Posterior cingulate gyrus (tissue), 11 donors: ENCODE measurements at regions not wholly inside any gene's neighbourhood (a gene's known extent, or its start where the extent isn't known, plus 50 kb on each side); places are given as distances from the start of the nearest gene placed in this dataset.

Experiments used
- DNase-seq, 10 donors: peaks; one replicate each; pipeline versions ENCODE4 v3.0.0 to v3.0.0-alpha.2; 2020 to 2021; ENCODE audit warnings: mixed read lengths in 3 of 10
- intact Hi-C: fragments of 100-400 bp; cut with DNase I; formaldehyde crosslinking; loops from one replicate; pipeline ENCODE4 v1.15.1; 2023

GRCh38 chr1:103265551-103265950 lies 157.2 kb upstream of the COL11A1 start:
- DNase-seq: no peak
- intact Hi-C loops: no loop called here

- intact Hi-C loops: no loop called here
These were observed 151.7 kb upstream of the COL11A1 start for GRCh38 chr1:103259982-103260381.

GRCh38 chr1:103256490-103256889 lies 148.2 kb upstream of the COL11A1 start:
- DNase-seq: no peak
- intact Hi-C loops: no loop called here

More at GRCh38 chr1:103259982-103260381, 151.7 kb upstream of the COL11A1 start:
- DNase-seq: no peak

- intact Hi-C loops: no loop called here
- no peak for DNase-seq
These were observed 146.4 kb upstream of the COL11A1 start for GRCh38 chr1:103254691-103255090.

GRCh38 chr1:103250441-103250861 lies 142.1 kb upstream of the COL11A1 start:
- intact Hi-C loops: no loop called here
- no peak for DNase-seq

- intact Hi-C loops: no loop called here
- no peak for DNase-seq
These were observed 140.2 kb upstream of the COL11A1 start for GRCh38 chr1:103248417-103249102.

GRCh38 chr1:103247517-103247916 lies 139.2 kb upstream of the COL11A1 start:
- DNase-seq: no peak
- intact Hi-C loops: no loop called here

GRCh38 chr1:103243481-103243880 lies 135.2 kb upstream of the COL11A1 start:
- intact Hi-C loops: no loop called here
- no peak for DNase-seq

- no peak for DNase-seq
- intact Hi-C loops: no loop called here
These were observed 130.7 kb upstream of the COL11A1 start for GRCh38 chr1:103239034-103239433.

- intact Hi-C loops: no loop called here
- no peak for DNase-seq
These were observed 121.7 kb upstream of the COL11A1 start for GRCh38 chr1:103230061-103230460.

- intact Hi-C loops: no loop called here
- DNase-seq: no peak
These were observed 112.3 kb upstream of the COL11A1 start for GRCh38 chr1:103220631-103221041.

GRCh38 chr1:103218821-103219220 lies 110.5 kb upstream of the COL11A1 start:
- DNase-seq: no peak
- intact Hi-C loops: no loop called here

- DNase-seq: no peak
- intact Hi-C loops: no loop called here
These were observed 110.0 kb upstream of the COL11A1 start for GRCh38 chr1:103218369-103218768.

GRCh38 chr1:103211073-103211472 lies 102.8 kb upstream of the COL11A1 start:
- intact Hi-C loops: no loop called here
- DNase-seq: no peak

GRCh38 chr1:103208844-103209243 lies 100.5 kb upstream of the COL11A1 start:
- intact Hi-C loops: no loop called here
- DNase-seq: no peak

- intact Hi-C loops: no loop called here
- DNase-seq: no peak
These were observed 90.7 kb upstream of the COL11A1 start for GRCh38 chr1:103199001-103199400.

GRCh38 chr1:103198076-103198475 lies 89.8 kb upstream of the COL11A1 start:
- DNase-seq: peak in 1 of 10 donors; percentile 33
- intact Hi-C loops: no loop called here

GRCh38 chr1:103197216-103197615 lies 88.9 kb upstream of the COL11A1 start:
- no peak for DNase-seq
- intact Hi-C loops: no loop called here

- DNase-seq: no peak
These were observed 86.7 kb upstream of the COL11A1 start for GRCh38 chr1:103194984-103195383.

GRCh38 chr1:103194060-103194459 lies 85.7 kb upstream of the COL11A1 start:
- intact Hi-C loops: no loop called here
- no peak for DNase-seq

More at GRCh38 chr1:103194984-103195383, 86.7 kb upstream of the COL11A1 start:
- intact Hi-C loops: no loop called here

- no peak for DNase-seq
- intact Hi-C loops: no loop called here
These were observed 83.0 kb upstream of the COL11A1 start for GRCh38 chr1:103191327-103191726.

- no peak for DNase-seq
- intact Hi-C loops: no loop called here
These were observed 82.4 kb upstream of the COL11A1 start for GRCh38 chr1:103190766-103191165.

- no peak for DNase-seq
- intact Hi-C loops: no loop called here
These were observed 79.4 kb upstream of the COL11A1 start for GRCh38 chr1:103187673-103188072.
